ENCODE measurements at regions not wholly inside any gene's neighbourhood (a gene's known extent, or its start where the extent isn't known, plus 50 kb on each side); places are given as distances from the start of the nearest gene placed in this dataset.

- no peaks in the 10 kb centered on the region for H3K9me3 ChIP-seq (replicated peaks; ENCODE audit: control insufficient read depth, insufficient read depth, low read length)
- no peak for FAIRE-seq
- H3K27ac ChIP-seq (ENCODE audit: control insufficient read depth, insufficient read depth): no peak overlapping the region
- ChIA-PET RAD21 (ENCODE audit: unreplicated experiment) (no interaction called here), CTCF (no interaction called here), POLR2A (no interaction called here), SMC1A (ENCODE audit: uncharacterized antibody, unreplicated experiment) (no interaction called here)
- no peaks in the 10 kb centered on the region for H3K27me3 ChIP-seq (replicated peaks in 1 of 2; ENCODE audit: control insufficient read depth in 2 of 2, insufficient read depth in 2 of 2, low read length in 1 of 2)
- no TSS peak for BruUV-seq (replicated peaks)
- H3K9ac ChIP-seq (ENCODE audit: control insufficient read depth, insufficient read depth, low read length): no peak overlapping the region
- no peaks in the 10 kb centered on the region for H3K79me2 ChIP-seq (ENCODE audit: control insufficient read depth, insufficient read depth, low read length)
- H3K36me3 ChIP-seq (ENCODE audit: control insufficient read depth in 2 of 2, insufficient read depth in 2 of 2, low read length in 1 of 2): no peaks in the 10 kb centered on the region
- no peak overlapping the region for H3K4me2 ChIP-seq (ENCODE audit: control insufficient read depth, insufficient read depth)
- no peak for DNase-seq (ENCODE audit: low read depth, low spot score)
- H4K20me1 ChIP-seq (ENCODE audit: control insufficient read depth, insufficient read depth): no peaks in the 10 kb centered on the region
- no peak for TF ChIP-seq TARDBP (IDR thresholded peaks at IDR 0.05; ENCODE audit: borderline replicate concordance)
- no peak for TF ChIP-seq IKZF2 (IDR thresholded peaks at IDR 0.05)
- no peak for TF ChIP-seq NBN (IDR thresholded peaks at IDR 0.05)
- no peak for TF ChIP-seq PAX8 (IDR thresholded peaks at IDR 0.05)
- TF ChIP-seq ATF2 (IDR thresholded peaks at IDR 0.05; ENCODE audit: low read length): no peak
- TF ChIP-seq NFIC (IDR thresholded peaks at IDR 0.05; ENCODE audit: low read depth, low read length): no peak
- no peak for TF ChIP-seq SREBF1 (IDR thresholded peaks at IDR 0.05; ENCODE audit: low read length)
- TF ChIP-seq BACH1 (IDR thresholded peaks at IDR 0.05; ENCODE audit: borderline replicate concordance): no peak
- no peak for TF ChIP-seq WRNIP1 (IDR thresholded peaks at IDR 0.05; ENCODE audit: borderline replicate concordance, low read depth, low read length)
- no peak for TF ChIP-seq BMI1 (IDR thresholded peaks at IDR 0.05; ENCODE audit: borderline replicate concordance)
- TF ChIP-seq POLR2A (IDR thresholded peaks at IDR 0.05; ENCODE audit: low read depth, low read length): no peak
- TF ChIP-seq RBBP5 (conservative IDR thresholded peaks at IDR 0.05): no peak
- no peak for TF ChIP-seq ATF3 (IDR thresholded peaks at IDR 0.05; ENCODE audit: borderline replicate concordance, extremely low read depth, low read depth, low read length)
- H2AFZ ChIP-seq (ENCODE audit: control insufficient read depth, low read depth, low read length): no peak overlapping the region
- H3K4me3 ChIP-seq: no peak overlapping the region
- no peaks in the 10 kb centered on the region for H3K4me1 ChIP-seq (ENCODE audit: control insufficient read depth, insufficient read depth, low read length)
- ATAC-seq: no peak
- intact Hi-C loops (cut with micrococcal nuclease; ENCODE audit: unreplicated experiment): no loop called here
- in situ Hi-C loops (cut with MboI): no loop called here
Observed at GRCh38 chr13:64248371-64249065, 2832.9 kb upstream of the PCDH20 start.
